ENCODE measurements at regions not wholly inside any gene's neighbourhood (a gene's known extent, or its start where the extent isn't known, plus 50 kb on each side); places are given as distances from the start of the nearest gene placed in this dataset.

DNA sequence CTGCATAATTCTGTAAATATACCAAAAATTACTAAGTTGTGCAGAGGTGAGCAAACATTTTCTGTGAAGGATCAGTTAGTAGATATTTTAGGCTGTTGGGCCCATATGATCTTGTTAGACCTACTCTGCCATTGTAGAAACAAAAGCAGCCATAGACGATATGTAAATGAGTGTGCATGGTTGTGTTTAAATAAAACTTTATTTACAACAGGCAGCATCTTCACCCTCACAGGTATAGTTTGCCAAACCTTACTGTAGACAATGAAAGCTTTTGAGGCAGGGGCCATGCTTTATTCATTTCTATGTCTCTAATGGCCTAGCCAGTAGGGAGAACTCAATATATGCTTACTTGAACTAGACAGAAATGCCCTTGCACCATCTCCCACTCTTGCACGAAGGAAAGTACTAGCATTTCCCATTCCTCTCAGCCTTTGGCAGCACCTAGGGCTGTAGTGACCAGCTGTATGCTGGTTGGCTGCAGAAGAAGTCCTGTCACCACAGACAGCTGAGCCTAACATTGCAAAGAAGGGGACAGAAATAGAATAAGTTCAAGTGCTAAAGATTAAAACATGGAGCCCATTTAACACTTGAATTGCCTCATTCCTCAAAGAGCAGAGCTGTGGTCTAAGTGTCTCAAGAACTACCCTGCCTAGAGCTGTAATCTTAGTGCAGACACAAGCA, 305.1 kb upstream of the MGAT5 start:
- H2BK120ac ChIP-seq (replicated peaks; ENCODE audit: low read depth, low read length): no peak overlapping the region
- H3K4me1 ChIP-seq (replicated peaks in 1 of 4; ENCODE audit: control insufficient read depth in 3 of 4, insufficient read depth in 4 of 4, low read length in 3 of 4): no peaks in the 10 kb centered on the region
- no peak overlapping the region for H3K18ac ChIP-seq (ENCODE audit: extremely low read depth, low read length)
- no peak overlapping the region for H3K56ac ChIP-seq (replicated peaks; ENCODE audit: insufficient read length, low read depth, low read length)
- H3K23ac ChIP-seq (ENCODE audit: insufficient read length): no peak overlapping the region
- H3K79me2 ChIP-seq (ENCODE audit: control insufficient read depth in 1 of 2, insufficient read depth in 2 of 2, low read length in 2 of 2): no peaks in the 10 kb centered on the region
- 59% methylated on average over 2 of the region's 2 CpGs; no CpG with 5 or more reads in 1 of the 2 experiments for WGBS, 2 experiments (ENCODE audit: extremely low coverage in 1 of 2, insufficient coverage in 1 of 2, insufficient read length in 1 of 2, insufficient replicate concordance in 2 of 2, low coverage in 1 of 2, low lambda C conversion rate in 2 of 2, missing lambda C conversion rate in 1 of 2)
- no peak overlapping the region for H3K9ac ChIP-seq (replicated peaks in 1 of 4; ENCODE audit: extremely low read depth in 1 of 4, low read depth in 3 of 4, low read length in 3 of 4)
- FAIRE-seq (no peak), DNase-seq (ENCODE audit: low read depth in 1 of 2, low spot score in 2 of 2) (no peak)
- no peak overlapping the region for H4K8ac ChIP-seq (ENCODE audit: extremely low read depth, insufficient read depth, low read length)
- H4K20me1 ChIP-seq (replicated peaks in 1 of 2; ENCODE audit: control insufficient read depth in 1 of 2, insufficient read depth in 2 of 2, low read length in 2 of 2): no peaks in the 10 kb centered on the region
- CTCF ChIA-PET (ENCODE audit: partially characterized antibody): interaction anchor here (1.2 kb wide), 1 partner anchor 14 kb away, joined by 5 read pairs; no protein-coding TSS in a partner anchor
- H2AK5ac ChIP-seq (ENCODE audit: low read depth, low read length): no peak overlapping the region
- H3K14ac ChIP-seq (ENCODE audit: insufficient read length): no peak overlapping the region
- H2BK5ac ChIP-seq (ENCODE audit: low read depth, low read length): no peak overlapping the region
- H3K9me3 ChIP-seq (ENCODE audit: insufficient read depth in 2 of 2, low read depth in 1 of 2, low read length in 1 of 2): no peaks in the 10 kb centered on the region; a peak in 1 of 4 replicates
- H3K4me3 ChIP-seq (ENCODE audit: extremely low read depth in 1 of 4, insufficient read depth in 2 of 4, low read depth in 3 of 4, low read length in 4 of 4): no peak overlapping the region
- no peak for TF ChIP-seq KDM1A (IDR thresholded peaks at IDR 0.05; ENCODE audit: borderline replicate concordance, low read length)
- TF ChIP-seq BCL11A (IDR thresholded peaks at IDR 0.05; ENCODE audit: low read depth in 2 of 2, low read length in 2 of 2): no peak
- no peak for TF ChIP-seq RBBP5 (IDR thresholded peaks at IDR 0.05; ENCODE audit: borderline replicate concordance, low read depth, low read length)
- TF ChIP-seq CTBP2 (IDR thresholded peaks at IDR 0.05; ENCODE audit: borderline replicate concordance, insufficient read depth, insufficient read length, low read length): no peak
- no peak for TF ChIP-seq SIN3A (conservative IDR thresholded peaks at IDR 0.05 in 1 of 2, IDR thresholded peaks at IDR 0.05 in 1 of 2; ENCODE audit: low read depth in 1 of 2, low read length in 2 of 2)
- no peak for TF ChIP-seq RXRA (IDR thresholded peaks at IDR 0.05; ENCODE audit: insufficient read depth, low read depth, low read length)
- H2BK15ac ChIP-seq (ENCODE audit: low read length): no peak overlapping the region
- H4K91ac ChIP-seq (replicated peaks; ENCODE audit: insufficient read length, low read length): no peak overlapping the region
- no peaks in the 10 kb centered on the region for H3K27me3 ChIP-seq (replicated peaks in 1 of 4; ENCODE audit: control insufficient read depth in 3 of 4, extremely low read depth in 1 of 4, insufficient read depth in 3 of 4, low read length in 3 of 4)
- H2BK12ac ChIP-seq (ENCODE audit: low read depth, low read length): no peak overlapping the region
- POLR2A ChIA-PET (ENCODE audit: partially characterized antibody): no interaction called here
- no peak overlapping the region for H3K27ac ChIP-seq (ENCODE audit: low read depth, low read length)
- H4K5ac ChIP-seq (ENCODE audit: insufficient read length, low read depth, low read length): no peak overlapping the region
- H3K36me3 ChIP-seq (ENCODE audit: control insufficient read depth in 2 of 4, insufficient read depth in 4 of 4, low read length in 3 of 4): no peaks in the 10 kb centered on the region
- no peak overlapping the region for H2BK20ac ChIP-seq (ENCODE audit: low read length)
- no peak overlapping the region for H3K4ac ChIP-seq (replicated peaks; ENCODE audit: insufficient read length, low read depth, low read length)
- H3K23me2 ChIP-seq (ENCODE audit: low read depth, low read length): no peaks in the 10 kb centered on the region
- H3K4me2 ChIP-seq (ENCODE audit: insufficient read depth in 1 of 2, low read depth in 2 of 2, low read length in 2 of 2): no peak overlapping the region
- no peaks in the 10 kb centered on the region for H3K79me1 ChIP-seq (ENCODE audit: low read depth, low read length)
- H2AFZ ChIP-seq (ENCODE audit: low read length): no peak overlapping the region

Measured in H1 (cell line).